ENCODE measurements at regions not wholly inside any gene's neighbourhood (a gene's known extent, or its start where the extent isn't known, plus 50 kb on each side); places are given as distances from the start of the nearest gene placed in this dataset.

GRCh38 chr13:97700306-97700848, 253.1 kb upstream of the IPO5 start:
- ChIA-PET POLR2A (no interaction called here), CTCF (no interaction called here)
- H3K9me3 Mint-ChIP-seq, result peaks cover 5% of the 10 kb centered on the region
- no peak for ATAC-seq
- no peaks in the 10 kb centered on the region for H3K36me3 Mint-ChIP-seq
- no peak for TF ChIP-seq EMX1 (CRISPR knock-in tag; IDR thresholded peaks at IDR 0.05)
- TF ChIP-seq FOXP4 (CRISPR knock-in tag; IDR thresholded peaks at IDR 0.05), result no peak
- TF ChIP-seq ZBTB21 (CRISPR knock-in tag; IDR thresholded peaks at IDR 0.05; ENCODE audit: borderline replicate concordance), result no peak
- no peak for TF ChIP-seq ZNF317 (CRISPR knock-in tag; IDR thresholded peaks at IDR 0.05; ENCODE audit: borderline replicate concordance, low read depth)
- no peak for TF ChIP-seq ERG (CRISPR knock-in tag; IDR thresholded peaks at IDR 0.05)
- no peak for TF ChIP-seq JAZF1 (CRISPR knock-in tag; IDR thresholded peaks at IDR 0.05)
- no peak for TF ChIP-seq ELF4 (CRISPR knock-in tag; IDR thresholded peaks at IDR 0.05; ENCODE audit: low read depth)
- no peak for TF ChIP-seq ZNF512 (CRISPR knock-in tag; IDR thresholded peaks at IDR 0.05; ENCODE audit: borderline replicate concordance)
- TF ChIP-seq CREB1 (CRISPR knock-in tag; IDR thresholded peaks at IDR 0.05), result no peak
- no peak for TF ChIP-seq ETV6 (CRISPR knock-in tag; IDR thresholded peaks at IDR 0.05)
- no peak for TF ChIP-seq GTF2I (CRISPR knock-in tag; conservative IDR thresholded peaks at IDR 0.05)
- TF ChIP-seq JUN (CRISPR knock-in tag; IDR thresholded peaks at IDR 0.05), result no peak
- TF ChIP-seq TEAD4 (CRISPR knock-in tag; IDR thresholded peaks at IDR 0.05), result no peak
- no peak for TF ChIP-seq MAX (CRISPR knock-in tag; IDR thresholded peaks at IDR 0.05)
- no peak for TF ChIP-seq AFF4 (CRISPR knock-in tag; IDR thresholded peaks at IDR 0.05; ENCODE audit: borderline replicate concordance)
- TF ChIP-seq ZNF138 (CRISPR knock-in tag; conservative IDR thresholded peaks at IDR 0.05), result no peak
- no peak overlapping the region for H3K4me3 Mint-ChIP-seq
- no peaks in the 10 kb centered on the region for H3K4me1 Mint-ChIP-seq
- no peak overlapping the region for H3K27ac Mint-ChIP-seq
- no peak for DNase-seq (ENCODE audit: low spot score)
- no peaks in the 10 kb centered on the region; the same call in 1 of the 2 replicates for H3K27me3 Mint-ChIP-seq (ENCODE audit: low read depth)

GRCh38 chr13:97702614-97703013, 250.9 kb upstream of the IPO5 start:
- no peak for DNase-seq (ENCODE audit: low spot score)
- no peaks in the 10 kb centered on the region for H3K36me3 Mint-ChIP-seq
- ChIA-PET POLR2A (no interaction called here), CTCF (no interaction called here)
- TF ChIP-seq ZBTB21 (CRISPR knock-in tag; IDR thresholded peaks at IDR 0.05; ENCODE audit: borderline replicate concordance) (no peak), ATF6 (CRISPR knock-in tag; IDR thresholded peaks at IDR 0.05) (no peak), CTCF (IDR thresholded peaks at IDR 0.05) (no peak), ZNF263 (CRISPR knock-in tag; IDR thresholded peaks at IDR 0.05; ENCODE audit: low read depth) (no peak), NR1H2 (CRISPR knock-in tag; IDR thresholded peaks at IDR 0.05) (no peak), ZNF396 (CRISPR knock-in tag; IDR thresholded peaks at IDR 0.05; ENCODE audit: borderline replicate concordance) (no peak), IRF2 (CRISPR knock-in tag; IDR thresholded peaks at IDR 0.05; ENCODE audit: borderline replicate concordance, low read depth) (no peak), ELF4 (CRISPR knock-in tag; IDR thresholded peaks at IDR 0.05; ENCODE audit: low read depth) (no peak)
- no peaks in the 10 kb centered on the region for H3K4me1 Mint-ChIP-seq
- no peaks in the 10 kb centered on the region; the same call in 1 of the 2 replicates for H3K27me3 Mint-ChIP-seq (ENCODE audit: low read depth)
- no peak for ATAC-seq
- no peak overlapping the region for H3K27ac Mint-ChIP-seq
- peaks cover 11% of the 10 kb centered on the region for H3K9me3 Mint-ChIP-seq
- no peak overlapping the region for H3K4me3 Mint-ChIP-seq
